ENCODE measurements at regions not wholly inside any gene's neighbourhood (a gene's known extent, or its start where the extent isn't known, plus 50 kb on each side); places are given as distances from the start of the nearest gene placed in this dataset.
"Not testable (repeated sequence)": the region's sequence is repeated elsewhere in the genome, so short reads cannot be mapped to it uniquely, and the experiment has no call there.

DNA sequence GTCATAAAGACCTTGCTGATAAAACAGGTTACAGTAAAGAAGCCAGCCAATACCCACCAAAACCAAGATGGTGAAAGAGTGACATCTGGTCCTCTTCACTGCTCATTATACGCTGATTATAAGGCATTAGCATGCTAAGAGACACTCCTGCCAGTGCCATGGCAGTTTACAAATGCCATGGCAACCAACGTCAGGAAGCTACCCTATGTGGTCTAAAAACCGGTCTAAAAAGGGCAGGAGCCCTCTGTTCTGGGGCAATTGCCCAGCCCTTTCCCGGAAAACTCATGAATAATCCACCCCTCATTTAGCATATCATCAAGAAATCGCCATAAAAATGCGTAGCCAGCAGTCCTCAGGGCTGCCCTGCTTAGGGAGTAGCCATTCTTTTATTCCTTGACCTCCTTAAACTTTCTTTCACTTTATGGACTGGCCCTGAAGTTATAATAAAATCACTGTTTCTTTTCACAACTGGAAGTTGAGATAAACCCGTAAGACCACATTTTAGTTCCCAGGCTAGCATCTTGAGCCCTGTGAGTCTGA, 260.5 kb upstream of the FAT1 start:
- DNase-seq (ENCODE audit: extremely low spot score), result no peak
- Histone ChIP-seq H3K4me3 (ENCODE audit: low read depth, low read length) (no peak overlapping the region), H3K4me1 (ENCODE audit: insufficient read depth) (no peaks in the 10 kb centered on the region), H3K27ac (ENCODE audit: low read depth) (no peak overlapping the region), H3K36me3 (ENCODE audit: insufficient read depth) (no peaks in the 10 kb centered on the region)
- WGBS, result 72% methylated on average over 7 of the region's 7 CpGs

DNA sequence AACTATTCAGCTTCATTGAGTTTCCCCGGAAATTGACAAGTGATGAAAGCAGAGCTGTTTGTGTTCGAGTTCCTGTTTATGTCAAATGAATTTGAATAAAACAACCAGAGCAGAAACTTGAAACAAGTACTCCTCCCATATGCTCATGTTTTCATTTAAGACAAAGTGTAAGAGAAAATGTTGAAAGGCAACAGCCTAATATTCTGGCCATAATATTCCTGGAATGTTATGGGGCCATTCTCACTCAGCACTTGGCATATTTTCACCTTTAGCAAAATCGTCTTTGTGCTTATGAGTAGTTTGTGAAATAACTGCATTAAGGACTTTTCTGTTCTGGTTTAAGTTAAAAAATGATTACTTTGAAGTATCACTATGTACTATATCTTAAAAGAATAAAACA, 276.0 kb upstream of the FAT1 start:
- 42% methylated on average over 3 of the region's 3 CpGs for WGBS
- Histone ChIP-seq H3K27ac (ENCODE audit: low read depth) (no peak overlapping the region), H3K4me1 (ENCODE audit: insufficient read depth) (no peaks in the 10 kb centered on the region), H3K36me3 (ENCODE audit: insufficient read depth) (no peaks in the 10 kb centered on the region), H3K4me3 (ENCODE audit: low read depth, low read length) (no peak overlapping the region)
- DNase-seq (ENCODE audit: extremely low spot score), result no peak

DNA sequence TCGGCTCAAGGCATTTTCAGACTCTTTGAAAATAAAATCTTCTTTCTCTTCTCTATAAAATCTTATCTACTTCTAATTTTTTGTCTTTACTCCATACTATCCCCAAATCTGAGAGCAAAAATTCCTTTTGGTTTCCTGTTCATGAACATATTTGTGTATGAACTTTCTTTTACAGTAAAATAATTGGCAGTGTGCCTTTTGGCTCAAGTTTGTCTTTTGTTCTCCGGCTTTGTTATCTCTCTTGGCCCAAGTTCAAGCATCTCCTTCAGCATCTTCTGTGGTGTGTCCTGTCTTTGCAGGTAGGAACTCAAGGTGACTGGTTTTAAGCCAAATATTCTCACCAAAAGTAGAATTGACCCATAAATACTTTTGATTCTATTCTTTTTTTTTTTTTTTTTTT, 276.6 kb upstream of the FAT1 start:
- 36% methylated on average over 2 of the region's 2 CpGs for WGBS
- H3K36me3 ChIP-seq (ENCODE audit: insufficient read depth), result no peaks in the 10 kb centered on the region
- no peak for DNase-seq (ENCODE audit: extremely low spot score)
- H3K4me1 ChIP-seq (ENCODE audit: insufficient read depth), result no peaks in the 10 kb centered on the region
- no peak overlapping the region for H3K4me3 ChIP-seq (ENCODE audit: low read depth, low read length)
- no peak overlapping the region for H3K27ac ChIP-seq (ENCODE audit: low read depth)

DNA sequence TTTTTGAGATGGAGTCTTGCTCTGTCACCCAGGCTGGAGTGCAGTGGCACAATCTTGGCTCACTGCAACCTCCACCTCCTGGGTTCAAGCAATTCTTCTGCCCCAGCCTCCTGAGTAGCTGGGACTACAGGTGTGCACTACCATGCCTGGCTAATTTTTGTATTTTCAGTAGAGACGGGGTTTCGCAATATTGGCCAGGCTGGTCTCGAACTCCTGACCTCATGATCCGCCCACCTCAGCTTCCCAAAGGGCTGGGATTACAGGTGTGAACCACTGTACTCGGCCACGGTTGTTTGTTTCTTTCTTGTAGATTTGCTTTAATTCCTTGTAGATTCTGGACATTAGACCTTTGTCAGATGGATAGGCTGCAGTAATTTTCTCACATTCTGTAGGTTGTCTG, 278.5 kb upstream of the FAT1 start:
- DNase-seq (ENCODE audit: extremely low spot score); H3K27ac ChIP-seq (ENCODE audit: low read depth); H3K4me3 ChIP-seq (ENCODE audit: low read depth, low read length); H3K36me3 ChIP-seq (ENCODE audit: insufficient read depth); H3K4me1 ChIP-seq (ENCODE audit: insufficient read depth): not testable (repeated sequence)
- WGBS, result 91% methylated on average over 6 of the region's 6 CpGs

DNA sequence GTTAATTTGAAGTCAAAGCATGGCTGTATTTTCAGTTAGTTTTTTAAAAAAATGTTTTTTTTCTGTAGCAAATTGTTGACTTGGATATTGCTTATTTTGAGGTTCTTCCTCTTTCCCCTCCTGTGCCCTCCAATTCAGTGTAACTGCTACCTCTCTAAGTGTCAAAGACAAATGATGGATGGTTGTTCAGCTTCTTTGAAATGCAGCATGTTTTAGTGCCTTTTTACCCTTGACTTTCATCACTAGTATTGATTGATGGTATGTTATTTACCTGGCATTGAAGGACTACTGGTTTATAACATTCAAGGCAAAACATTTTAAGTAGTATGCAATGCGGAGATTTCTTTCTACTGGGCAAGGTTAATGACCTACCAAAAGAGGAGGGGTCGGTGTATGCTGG, 281.0 kb upstream of the FAT1 start:
- no peak overlapping the region for H3K27ac ChIP-seq (ENCODE audit: low read depth)
- WGBS, result 89% methylated on average over 2 of the region's 2 CpGs
- H3K4me1 ChIP-seq (ENCODE audit: insufficient read depth), result no peaks in the 10 kb centered on the region
- no peak for DNase-seq (ENCODE audit: extremely low spot score)
- no peaks in the 10 kb centered on the region for H3K36me3 ChIP-seq (ENCODE audit: insufficient read depth)
- H3K4me3 ChIP-seq (ENCODE audit: low read depth, low read length), result no peak overlapping the region

DNA sequence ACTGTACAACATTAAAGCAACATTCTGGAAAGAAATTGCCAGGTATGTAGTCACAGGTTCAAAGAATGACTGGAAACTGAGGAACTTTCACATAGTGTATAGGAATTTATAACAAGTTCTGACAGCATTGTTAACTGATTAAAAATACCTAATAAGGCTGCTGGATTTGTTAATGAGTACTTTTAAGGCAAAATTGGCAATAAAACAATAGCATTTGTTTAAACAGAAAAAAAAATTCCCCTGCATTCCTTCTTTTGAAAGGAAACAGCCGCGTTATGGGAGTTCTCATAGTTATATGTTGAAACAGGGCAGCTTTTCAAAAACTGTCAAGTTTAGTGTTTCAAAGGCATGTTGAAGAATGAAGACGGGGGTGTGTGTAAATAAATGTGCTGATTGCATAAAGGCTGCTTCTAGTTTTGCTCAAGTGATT, 282.5 kb upstream of the FAT1 start:
- DNase-seq (ENCODE audit: extremely low spot score), result no peak
- Histone ChIP-seq H3K36me3 (ENCODE audit: insufficient read depth) (no peaks in the 10 kb centered on the region), H3K4me1 (ENCODE audit: insufficient read depth) (no peaks in the 10 kb centered on the region), H3K4me3 (ENCODE audit: low read depth, low read length) (no peak overlapping the region), H3K27ac (ENCODE audit: low read depth) (no peak overlapping the region)
- WGBS, result 29% methylated on average over 3 of the region's 3 CpGs

DNA sequence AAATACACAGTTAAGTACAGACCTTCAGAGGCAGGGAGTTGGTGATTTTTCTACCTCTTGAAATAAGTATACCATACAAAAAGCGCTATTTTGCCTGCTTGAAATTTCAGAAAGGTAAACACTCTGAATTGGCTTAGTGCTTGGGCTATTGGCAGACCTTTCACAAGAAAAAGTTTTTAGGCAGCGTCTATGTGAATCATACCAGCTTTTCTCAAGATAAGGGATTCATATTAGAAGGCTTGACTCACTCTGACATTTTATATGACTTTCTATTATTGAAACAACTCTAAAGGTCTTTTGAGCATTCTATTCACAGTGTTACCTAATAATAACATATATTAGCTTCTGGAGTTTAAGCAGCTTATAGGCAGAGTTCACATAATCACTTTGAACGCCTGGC, 286.4 kb upstream of the FAT1 start:
- WGBS, result 67% methylated on average over 3 of the region's 3 CpGs
- no peak overlapping the region for H3K27ac ChIP-seq (ENCODE audit: low read depth)

DNA sequence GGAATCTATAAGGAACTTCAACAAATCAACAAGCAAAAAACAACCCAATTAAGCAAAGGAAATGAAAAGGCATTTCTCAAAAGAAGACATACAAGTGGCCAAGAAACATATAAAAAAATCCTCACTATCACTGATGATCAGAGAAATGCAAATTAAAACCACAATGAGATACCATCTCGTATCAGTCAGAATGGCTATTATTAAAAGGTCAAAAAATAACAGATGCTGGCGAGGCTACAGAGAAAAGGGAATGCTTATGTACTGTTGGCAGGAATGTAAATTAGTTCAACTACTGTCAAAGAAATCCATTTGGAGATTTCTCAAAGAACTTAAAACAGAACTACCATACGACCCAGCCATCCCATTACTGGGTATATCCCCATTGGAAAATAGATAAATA, 292.4 kb upstream of the FAT1 start:
- Histone ChIP-seq H3K27ac (ENCODE audit: low read depth) (no peak overlapping the region), H3K36me3 (ENCODE audit: insufficient read depth) (no peaks in the 10 kb centered on the region), H3K4me1 (ENCODE audit: insufficient read depth) (no peaks in the 10 kb centered on the region), H3K4me3 (ENCODE audit: low read depth, low read length) (no peak overlapping the region)
- 74% methylated on average over 3 of the region's 3 CpGs for WGBS
- DNase-seq (ENCODE audit: extremely low spot score), result no peak

More for the DNA sequence above, 286.4 kb upstream of the FAT1 start:
- H3K4me1 ChIP-seq (ENCODE audit: insufficient read depth), result no peaks in the 10 kb centered on the region
- DNase-seq (ENCODE audit: extremely low spot score), result no peak
- no peaks in the 10 kb centered on the region for H3K36me3 ChIP-seq (ENCODE audit: insufficient read depth)
- H3K4me3 ChIP-seq (ENCODE audit: low read depth, low read length), result no peak overlapping the region

DNA sequence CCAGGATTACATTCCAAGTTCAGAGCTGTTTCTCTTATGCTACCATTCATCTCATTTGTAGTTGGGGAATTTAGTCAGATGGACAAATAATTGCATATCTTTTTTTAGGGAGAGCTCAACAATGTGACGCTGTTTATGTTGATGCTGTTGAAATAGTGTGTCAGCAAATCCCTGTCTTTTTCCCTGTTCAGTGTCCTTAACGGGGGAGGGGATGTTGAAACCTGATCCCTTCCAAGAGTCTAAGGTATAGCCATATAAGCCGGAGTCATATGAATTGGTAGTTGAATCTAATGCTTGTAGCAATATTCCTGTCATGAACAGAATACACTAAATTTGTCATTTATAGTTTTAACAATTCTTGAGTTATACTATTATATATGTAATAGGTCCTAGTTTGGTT, 293.5 kb upstream of the FAT1 start:
- WGBS, result 52% methylated on average over 3 of the region's 3 CpGs
- no peak for DNase-seq (ENCODE audit: extremely low spot score)

DNA sequence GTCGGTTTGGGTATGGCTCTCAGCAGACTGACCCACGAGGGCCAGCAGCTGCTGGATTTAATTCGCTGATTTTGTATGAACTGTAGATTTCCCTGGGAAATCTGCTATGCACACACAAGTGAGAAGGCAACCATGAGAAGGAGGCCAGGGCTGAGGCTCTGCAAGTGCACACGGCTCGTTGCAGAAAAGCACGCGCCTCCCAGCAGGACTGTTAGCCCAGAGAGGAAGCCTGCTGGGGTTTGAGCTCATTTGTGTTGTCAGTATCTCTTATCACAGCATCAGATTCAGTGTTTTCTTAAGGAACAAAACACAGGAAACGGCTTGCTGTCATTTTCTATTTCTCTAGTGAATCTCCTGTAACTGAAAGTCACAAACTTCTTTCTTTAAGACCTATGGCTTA, 296.2 kb upstream of the FAT1 start:
- H3K4me3 ChIP-seq (ENCODE audit: low read depth, low read length), result no peak overlapping the region
- H3K27ac ChIP-seq (ENCODE audit: low read depth), result no peak overlapping the region
- H3K4me1 ChIP-seq (ENCODE audit: insufficient read depth), result no peaks in the 10 kb centered on the region
- DNase-seq (ENCODE audit: extremely low spot score), result no peak
- 69% methylated on average over 8 of the region's 8 CpGs for WGBS
- H3K36me3 ChIP-seq (ENCODE audit: insufficient read depth), result no peaks in the 10 kb centered on the region

More for the DNA sequence above, 293.5 kb upstream of the FAT1 start:
- Histone ChIP-seq H3K4me3 (ENCODE audit: low read depth, low read length) (no peak overlapping the region), H3K4me1 (ENCODE audit: insufficient read depth) (no peaks in the 10 kb centered on the region), H3K27ac (ENCODE audit: low read depth) (no peak overlapping the region), H3K36me3 (ENCODE audit: insufficient read depth) (no peaks in the 10 kb centered on the region)

DNA sequence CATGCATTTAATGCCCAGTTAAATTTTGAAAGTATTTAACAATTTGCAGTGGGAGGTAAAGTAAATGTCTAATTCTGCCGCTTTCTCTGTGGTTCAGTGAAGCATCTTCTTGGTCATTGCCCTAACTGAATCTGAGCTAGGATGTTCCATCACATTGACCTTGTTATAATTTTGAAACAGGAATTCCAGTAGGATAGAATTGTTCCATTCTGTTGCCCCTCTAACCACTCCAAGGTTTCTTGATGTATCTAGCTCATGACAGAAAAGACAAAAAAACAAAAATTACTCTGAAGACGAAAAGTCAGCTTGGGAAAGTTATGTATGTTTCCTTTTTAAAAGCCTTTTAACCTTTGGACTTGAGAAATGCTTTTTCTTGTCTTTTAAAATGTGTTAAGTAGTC, 297.0 kb upstream of the FAT1 start:
- no peak overlapping the region for H3K4me3 ChIP-seq (ENCODE audit: low read depth, low read length)
- H3K4me1 ChIP-seq (ENCODE audit: insufficient read depth), result no peaks in the 10 kb centered on the region
- 90% methylated on average over 2 of the region's 2 CpGs for WGBS

DNA sequence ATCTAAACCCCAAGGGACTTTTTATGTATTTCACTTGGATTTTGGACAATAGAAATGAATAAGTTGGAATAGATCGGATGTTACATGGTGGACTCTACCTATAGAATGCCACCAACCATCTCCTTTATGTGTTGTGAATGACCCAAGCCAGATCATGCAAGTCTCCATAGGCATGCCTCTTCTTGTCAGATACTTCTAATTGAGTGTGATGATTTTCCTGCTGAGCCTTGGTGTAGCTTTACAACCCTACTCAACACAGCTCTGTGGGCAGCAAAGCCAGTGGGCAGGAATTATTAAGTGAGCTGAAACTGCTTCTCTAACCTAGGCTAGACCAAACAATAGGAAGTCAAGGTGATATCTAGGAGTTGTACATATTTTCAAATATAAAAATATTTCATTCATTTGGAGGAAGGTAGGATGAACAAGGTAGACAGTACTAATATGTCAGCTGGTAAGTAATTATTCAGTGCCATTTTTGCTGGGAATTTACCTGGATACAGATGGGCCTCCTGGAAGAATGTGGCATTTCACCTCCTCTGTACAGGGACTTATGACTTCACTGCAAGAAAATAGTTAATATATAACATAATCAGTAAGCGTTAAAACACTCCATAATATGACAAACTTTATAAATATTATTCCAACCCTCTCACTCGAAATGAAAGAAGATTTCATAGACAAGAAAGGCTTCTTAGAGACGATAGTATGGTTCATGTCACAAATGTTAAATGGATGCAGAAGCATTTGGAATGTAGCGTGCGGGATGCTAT, 298.0 kb upstream of the FAT1 start:
- no peak overlapping the region for H3K4me3 ChIP-seq (ENCODE audit: low read depth, low read length)
- 79% methylated on average over 6 of the region's 6 CpGs for WGBS
- no peak overlapping the region for H3K27ac ChIP-seq (ENCODE audit: low read depth)
- no peaks in the 10 kb centered on the region for H3K4me1 ChIP-seq (ENCODE audit: insufficient read depth)
- DNase-seq (ENCODE audit: extremely low spot score), result no peak
- no peaks in the 10 kb centered on the region for H3K36me3 ChIP-seq (ENCODE audit: insufficient read depth)

More for the DNA sequence above, 297.0 kb upstream of the FAT1 start:
- Histone ChIP-seq H3K36me3 (ENCODE audit: insufficient read depth) (no peaks in the 10 kb centered on the region), H3K27ac (ENCODE audit: low read depth) (no peak overlapping the region)
- no peak for DNase-seq (ENCODE audit: extremely low spot score)

DNA sequence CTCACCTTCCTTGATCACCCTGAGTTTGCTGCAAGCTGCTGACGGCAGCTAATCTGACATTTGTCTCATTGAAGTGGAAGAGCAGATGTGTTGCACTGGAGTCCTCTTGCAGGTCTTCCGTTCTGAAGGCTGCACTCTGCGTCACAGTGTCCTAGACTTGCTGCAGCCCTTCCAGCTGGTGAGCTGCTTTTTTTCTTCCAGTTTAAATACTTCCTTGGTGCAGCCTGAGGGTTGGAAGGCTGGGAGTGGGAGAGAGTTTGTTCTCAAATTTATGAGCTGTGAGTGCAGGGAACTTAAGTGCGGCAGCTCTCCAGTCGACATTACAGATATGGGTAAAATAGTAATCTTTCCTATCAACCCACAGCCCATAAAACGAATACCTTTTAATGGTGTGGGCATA, 303.6 kb upstream of the FAT1 start:
- Histone ChIP-seq H3K27ac (ENCODE audit: low read depth) (no peak overlapping the region), H3K36me3 (ENCODE audit: insufficient read depth) (no peaks in the 10 kb centered on the region), H3K4me3 (ENCODE audit: low read depth, low read length) (no peak overlapping the region), H3K4me1 (ENCODE audit: insufficient read depth) (no peaks in the 10 kb centered on the region)
- WGBS, result 22% methylated on average over 6 of the region's 6 CpGs
- DNase-seq (ENCODE audit: extremely low spot score), result no peak

DNA sequence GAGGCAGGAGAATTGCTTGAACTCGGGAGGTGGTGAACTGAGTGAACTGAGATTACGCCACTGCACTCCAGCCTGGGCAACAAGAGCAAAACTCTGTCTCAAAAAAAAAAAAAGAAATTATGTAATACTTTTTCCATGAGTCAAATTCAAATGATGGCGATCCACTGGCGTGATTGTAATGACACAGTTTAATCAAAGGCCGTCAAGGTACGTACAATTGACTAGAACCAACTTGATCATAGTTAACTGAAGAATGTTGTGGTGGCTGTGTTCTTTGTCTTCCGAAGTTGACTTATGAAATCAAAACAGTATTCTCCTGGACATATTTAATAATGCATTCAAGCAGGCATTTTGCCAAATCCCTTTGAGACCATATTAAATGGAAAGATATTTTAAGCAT, 318.6 kb upstream of the FAT1 start:
- H3K36me3 ChIP-seq (ENCODE audit: insufficient read depth), result no peaks in the 10 kb centered on the region
- DNase-seq (ENCODE audit: extremely low spot score), result no peak
- no peak overlapping the region for H3K27ac ChIP-seq (ENCODE audit: low read depth)
- H3K4me1 ChIP-seq (ENCODE audit: insufficient read depth), result no peaks in the 10 kb centered on the region
- H3K4me3 ChIP-seq (ENCODE audit: low read depth, low read length), result no peak overlapping the region
- WGBS, result 95% methylated on average over 7 of the region's 7 CpGs

Data from urinary bladder (tissue), 3 donors.